HG02885 (cell line): ENCODE measurements at regions not wholly inside any gene's neighbourhood (a gene's known extent, or its start where the extent isn't known, plus 50 kb on each side); places are given as distances from the start of the nearest gene placed in this dataset.
"Not testable (repeated sequence)": the region's sequence is repeated elsewhere in the genome, so short reads cannot be mapped to it uniquely, and the experiment has no call there.

Experiments used
- ATAC-seq: cut with Tn5 transposase; IDR thresholded peaks from one replicate; pipeline ENCODE4 v1.9.1; 2021; ENCODE audit warnings: mild to moderate bottlenecking; ENCODE audit not compliant: unreplicated experiment, poor library complexity

- no peak for ATAC-seq
Observed at GRCh38 chr1:189669846-189670245, 807.8 kb downstream of the BRINP3 start.

GRCh38 chr1:189673217-189673616 is 804.4 kb downstream of the BRINP3 start:
- no peak for ATAC-seq

- ATAC-seq, result no peak
Observed at GRCh38 chr1:189675712-189676244, 801.9 kb downstream of the BRINP3 start.

- ATAC-seq, result no peak
Observed at GRCh38 chr1:189678779-189679178, 798.9 kb downstream of the BRINP3 start.

- no peak for ATAC-seq
Observed at GRCh38 chr1:189681252-189681919, 796.3 kb downstream of the BRINP3 start.

- ATAC-seq, result no peak
Observed at GRCh38 chr1:189682591-189682990, 795.1 kb downstream of the BRINP3 start.

- ATAC-seq, result no peak
Observed at GRCh38 chr1:189686288-189686687, 791.4 kb downstream of the BRINP3 start.

- no peak for ATAC-seq
Observed at GRCh38 chr1:189693140-189693539, 784.5 kb downstream of the BRINP3 start.

- ATAC-seq, result no peak
Observed at GRCh38 chr1:189696297-189696696, 781.4 kb downstream of the BRINP3 start.

- no peak for ATAC-seq
Observed at GRCh38 chr1:189697113-189697512, 780.6 kb downstream of the BRINP3 start.

- ATAC-seq, result no peak
Observed at GRCh38 chr1:189701606-189702005, 776.1 kb downstream of the BRINP3 start.

- ATAC-seq, result no peak
Observed at GRCh38 chr1:189706594-189706993, 771.1 kb downstream of the BRINP3 start.

- ATAC-seq, result no peak
Observed at GRCh38 chr1:189708674-189709073, 769.0 kb downstream of the BRINP3 start.

- ATAC-seq, result not testable (repeated sequence)
Observed at GRCh38 chr1:189718147-189718795, 759.4 kb downstream of the BRINP3 start.

- ATAC-seq, result no peak
Observed at GRCh38 chr1:189726806-189727205, 750.9 kb downstream of the BRINP3 start.

GRCh38 chr1:189751311-189751710 is 726.4 kb downstream of the BRINP3 start:
- no peak for ATAC-seq

- ATAC-seq, result no peak
Observed at GRCh38 chr1:189752461-189752995, 725.1 kb downstream of the BRINP3 start.

- ATAC-seq, result not testable (repeated sequence)
Observed at GRCh38 chr1:189755100-189755499, 722.6 kb downstream of the BRINP3 start.

GRCh38 chr1:189764391-189765320 is 713.0 kb downstream of the BRINP3 start:
- no peak for ATAC-seq

- no peak for ATAC-seq
Observed at GRCh38 chr1:189769448-189769847, 708.2 kb downstream of the BRINP3 start.
